Natural killer cell (primary cell): ENCODE measurements at regions not wholly inside any gene's neighbourhood (a gene's known extent, or its start where the extent isn't known, plus 50 kb on each side); places are given as distances from the start of the nearest gene placed in this dataset.

Experiments used
- ATAC-seq, 3 donors: fragments of 150-1000 bp in 2 of 3; fragments of 200-7000 bp in 1 of 3; cut with Tn5 transposase; 1 replicate in 1 of 3; 2 replicates in 2 of 3; pipeline ENCODE4 v1.10.0; 2021; ENCODE audit warnings: mild to moderate bottlenecking in 2 of 3, moderate library complexity in 2 of 3
- DNase-seq, 2 donors: peaks; one replicate each; pipeline versions ENCODE4 v3.0.0 to v3.0.0-alpha.2; 2013 to 2021; ENCODE audit warnings: mixed read lengths in 1 of 2
- H3K27ac ChIP-seq: one replicate; pipeline ENCODE4 v1.5.1; 2013; ENCODE audit warnings: mild to moderate bottlenecking, low read length
- H3K27me3 ChIP-seq: one replicate; pipeline ENCODE4 v1.6.1; 2013; ENCODE audit warnings: low read length; ENCODE audit not compliant: control insufficient read depth, insufficient read depth
- H3K36me3 ChIP-seq: one replicate; pipeline ENCODE4 v1.6.1; 2013; ENCODE audit warnings: low read length; ENCODE audit not compliant: control insufficient read depth, insufficient read depth
- H3K4me1 ChIP-seq: one replicate; pipeline ENCODE4 v1.6.1; 2013; ENCODE audit warnings: low read length; ENCODE audit not compliant: control insufficient read depth, insufficient read depth
- H3K4me3 ChIP-seq: one replicate; pipeline ENCODE4 v1.5.1; 2013; ENCODE audit warnings: low read length
- H3K9me3 ChIP-seq: one replicate; pipeline ENCODE4 v1.6.1; 2013; ENCODE audit warnings: low read length; ENCODE audit not compliant: control insufficient read depth, insufficient read depth
- H3K27ac Mint-ChIP-seq, 2 donors: one replicate each; pipeline ENCODE4 v1.8.0; 2022; ENCODE audit warnings: mild to moderate bottlenecking in 2 of 2, mixed read lengths in 2 of 2, moderate library complexity in 1 of 2
- H3K27me3 Mint-ChIP-seq, 2 donors: one replicate each; pipeline ENCODE4 v1.8.0; 2022; ENCODE audit warnings: low read depth in 2 of 2, mixed read lengths in 2 of 2
- H3K36me3 Mint-ChIP-seq: one replicate; pipeline ENCODE4 v1.8.0; 2022; ENCODE audit warnings: mixed read lengths
- H3K4me1 Mint-ChIP-seq, 2 donors: one replicate each; pipeline ENCODE4 v1.8.0; 2022; ENCODE audit warnings: mixed read lengths in 2 of 2
- H3K4me3 Mint-ChIP-seq: one replicate; pipeline ENCODE4 v1.8.0; 2022; ENCODE audit warnings: mild to moderate bottlenecking, moderate library complexity, mixed read lengths
- H3K9me3 Mint-ChIP-seq, 2 donors: one replicate each; pipeline ENCODE4 v1.8.0; 2022; ENCODE audit warnings: mixed read lengths in 2 of 2
- CTCF ChIP-seq: fragments of 200-600 bp; IDR thresholded peaks from one replicate; pipeline ENCODE4 v1.8.0; 2022; ENCODE audit warnings: antibody characterized with exemption
- WGBS: methylation state at CpG from one replicate; pipeline ENCODE4 v1.1.7; 2013; ENCODE audit warnings: missing lambda C conversion rate; ENCODE audit not compliant: insufficient coverage; 5-methylcytosine and 5-hydroxymethylcytosine counted together
- intact Hi-C: fragments of 100-400 bp; cut with micrococcal nuclease; formaldehyde crosslinking; loops from one replicate; pipeline ENCODE4 v1.14.2; 2022

GRCh38 chrX:4930426-4930825 lies 1217.0 kb upstream of the PRKX start:
- H3K27me3 Mint-ChIP-seq, result no peaks in the 10 kb centered on the region
- Histone ChIP-seq H3K36me3 (no peaks in the 10 kb centered on the region), H3K27ac (no peak overlapping the region), H3K4me3 (no peak overlapping the region), H3K4me1 (no peaks in the 10 kb centered on the region), H3K27me3 (no peaks in the 10 kb centered on the region), H3K9me3 (no peaks in the 10 kb centered on the region)
- H3K4me1 Mint-ChIP-seq, result peaks cover 0 to under 1% of the 10 kb centered on the region in 2 donors
- WGBS, result 82% methylated on average over 6 of the region's 6 CpGs
- intact Hi-C loops, result no loop called here
- peaks cover 8 to 13% of the 10 kb centered on the region in 2 donors for H3K9me3 Mint-ChIP-seq
- ATAC-seq (no peak), DNase-seq (no peak)
- TF ChIP-seq CTCF, result no peak
- no peak overlapping the region for H3K27ac Mint-ChIP-seq
- no peaks in the 10 kb centered on the region for H3K36me3 Mint-ChIP-seq
- no peak overlapping the region for H3K4me3 Mint-ChIP-seq

- Mint-ChIP-seq H3K4me3 (no peak overlapping the region), H3K4me1 (no peaks in the 10 kb centered on the region), H3K27ac (no peak overlapping the region), H3K9me3 (peaks cover 7 to 10% of the 10 kb centered on the region in 2 donors), H3K36me3 (no peaks in the 10 kb centered on the region), H3K27me3 (no peaks in the 10 kb centered on the region)
- DNase-seq (no peak), ATAC-seq (no peak)
- no CpG with 5 or more reads among the region's 5 CpGs for WGBS
- intact Hi-C loops, result no loop called here
- Histone ChIP-seq H3K4me3 (no peak overlapping the region), H3K9me3 (no peaks in the 10 kb centered on the region), H3K36me3 (no peaks in the 10 kb centered on the region), H3K27ac (no peak overlapping the region), H3K27me3 (no peaks in the 10 kb centered on the region), H3K4me1 (no peaks in the 10 kb centered on the region)
- no peak for TF ChIP-seq CTCF
Observed at GRCh38 chrX:4925911-4926310, 1212.5 kb upstream of the PRKX start.

GRCh38 chrX:4909348-4909747 lies 1195.9 kb upstream of the PRKX start:
- H3K27me3 Mint-ChIP-seq, result no peaks in the 10 kb centered on the region
- TF ChIP-seq CTCF, result no peak
- H3K27ac Mint-ChIP-seq, result no peak overlapping the region
- DNase-seq (no peak), ATAC-seq (no peak)
- Histone ChIP-seq H3K27ac (no peak overlapping the region), H3K4me3 (no peak overlapping the region), H3K4me1 (no peaks in the 10 kb centered on the region), H3K36me3 (no peaks in the 10 kb centered on the region), H3K27me3 (no peaks in the 10 kb centered on the region), H3K9me3 (no peaks in the 10 kb centered on the region)
- no peaks in the 10 kb centered on the region for H3K4me1 Mint-ChIP-seq
- intact Hi-C loops, result no loop called here
- 26% methylated on average over 2 of the region's 5 CpGs for whole genome bisulfite sequencing
- no peak overlapping the region for H3K4me3 Mint-ChIP-seq
- peaks cover 6% of the 10 kb centered on the region for H3K36me3 Mint-ChIP-seq
- peaks cover 7 to 11% of the 10 kb centered on the region in 2 donors for H3K9me3 Mint-ChIP-seq

- Histone ChIP-seq H3K27ac (no peak overlapping the region), H3K4me3 (no peak overlapping the region), H3K36me3 (no peaks in the 10 kb centered on the region), H3K9me3 (no peaks in the 10 kb centered on the region), H3K4me1 (no peaks in the 10 kb centered on the region), H3K27me3 (no peaks in the 10 kb centered on the region)
- intact Hi-C loops, result no loop called here
- no peaks in the 10 kb centered on the region for H3K27me3 Mint-ChIP-seq
- peaks cover 7 to 9% of the 10 kb centered on the region in 2 donors for H3K9me3 Mint-ChIP-seq
- no peak overlapping the region for H3K4me3 Mint-ChIP-seq
- no peaks in the 10 kb centered on the region for H3K4me1 Mint-ChIP-seq
- no peak for TF ChIP-seq CTCF
- no peaks in the 10 kb centered on the region for H3K36me3 Mint-ChIP-seq
- 72% methylated on average over 5 of the region's 6 CpGs for WGBS
- DNase-seq (no peak), ATAC-seq (no peak)
- H3K27ac Mint-ChIP-seq, result no peak overlapping the region
Observed at GRCh38 chrX:4905576-4905975, 1192.1 kb upstream of the PRKX start.
